GM21576 (cell line): ENCODE measurements at regions not wholly inside any gene's neighbourhood (a gene's known extent, or its start where the extent isn't known, plus 50 kb on each side); places are given as distances from the start of the nearest gene placed in this dataset.
A peak's percentile ranks its signal among the peaks of the same experiment; 100 is the strongest.

Experiments used
- ATAC-seq: cut with Tn5 transposase; IDR thresholded peaks from one replicate; pipeline ENCODE4 v1.9.1; 2021; ENCODE audit warnings: mild to moderate bottlenecking, moderate library complexity; ENCODE audit not compliant: unreplicated experiment

DNA sequence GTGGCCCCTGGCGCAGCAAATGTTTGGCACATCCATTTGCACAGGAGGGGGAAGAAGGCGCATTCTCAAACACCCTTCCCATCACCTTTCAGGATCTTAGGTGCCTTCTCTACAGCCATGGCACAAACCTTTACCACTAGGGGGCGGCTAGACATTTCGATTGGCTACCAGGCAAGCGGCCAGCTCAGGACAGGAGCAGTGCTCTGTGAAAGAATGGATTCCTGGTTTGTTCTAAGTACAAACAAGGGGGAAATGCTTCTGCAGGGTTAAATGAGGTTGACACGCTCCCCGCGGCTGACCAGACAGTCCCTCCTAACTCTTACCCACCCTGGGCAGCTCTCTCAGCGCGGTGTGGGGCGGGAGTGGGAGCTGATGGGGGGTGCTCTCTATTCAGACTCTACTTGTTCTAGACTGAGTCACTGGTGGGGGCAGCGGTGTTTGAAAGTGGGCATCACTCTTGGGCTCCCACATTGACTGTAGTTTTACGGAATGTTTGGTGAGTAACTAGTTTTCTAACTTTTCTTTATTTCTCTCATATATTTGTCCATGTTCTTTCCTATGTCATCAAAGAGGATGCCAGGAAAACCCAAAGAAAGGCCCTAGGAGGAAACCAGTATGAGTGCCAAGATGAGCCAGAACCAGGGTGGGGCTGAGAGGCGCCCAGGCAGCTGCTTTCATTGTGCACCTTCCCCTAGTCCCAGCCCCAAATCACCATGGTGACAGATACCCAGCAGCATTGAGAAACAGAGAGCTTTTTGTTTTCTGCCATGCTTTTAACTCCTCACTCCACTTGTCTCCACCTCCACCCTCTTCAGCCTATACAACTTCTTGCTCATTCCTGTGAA, 61.4 kb upstream of the GPR158 start:
- peak; percentile 83 for ATAC-seq

DNA sequence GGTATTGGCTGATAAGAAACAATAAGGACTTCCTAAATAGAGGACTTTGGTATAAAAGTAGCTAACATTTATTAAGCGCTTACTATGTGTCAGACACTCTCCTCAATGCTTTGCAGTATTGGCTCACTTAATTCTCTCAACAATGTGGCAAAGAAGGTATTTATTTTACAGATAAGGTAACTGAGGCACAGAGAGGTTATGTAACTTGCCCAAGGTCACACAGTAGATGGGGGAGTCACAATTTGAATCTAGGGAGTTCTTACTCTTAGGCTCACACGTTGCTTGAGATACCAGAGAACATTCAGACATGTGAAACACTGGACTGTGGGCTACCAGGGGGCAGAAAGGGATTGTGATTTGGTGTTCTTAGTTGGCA, 60.8 kb upstream of the GPR158 start:
- ATAC-seq, result no peak

- no peak for ATAC-seq
Measured at GRCh38 chr10:25117757-25118156, 57.0 kb upstream of the GPR158 start.

- no peak for ATAC-seq
Measured at GRCh38 chr10:25120188-25120587, 54.6 kb upstream of the GPR158 start.
